ENCODE measurements at regions not wholly inside any gene's neighbourhood (a gene's known extent, or its start where the extent isn't known, plus 50 kb on each side); places are given as distances from the start of the nearest gene placed in this dataset.

DNA sequence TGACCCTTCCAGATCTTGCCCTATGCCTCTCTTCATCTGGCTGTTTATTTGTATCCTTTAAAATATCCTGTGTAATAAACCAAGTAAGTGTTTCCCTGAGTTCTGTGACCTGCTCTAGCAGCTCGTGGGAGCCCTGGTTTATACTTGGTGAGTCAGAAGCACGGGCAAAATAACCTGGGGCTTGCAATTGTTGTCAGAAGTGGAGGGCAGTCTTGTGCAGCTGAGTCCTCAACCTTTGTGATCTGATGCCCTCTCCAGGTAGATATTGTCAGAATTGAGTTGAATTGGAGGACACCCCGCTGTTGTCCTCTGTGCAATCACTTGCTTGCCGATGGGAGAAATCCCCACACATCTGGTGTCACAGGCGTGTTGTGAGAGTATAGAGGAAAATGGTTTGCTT lies 62.5 kb upstream of the PRICKLE1 start:
- no peak for DNase-seq

DNA sequence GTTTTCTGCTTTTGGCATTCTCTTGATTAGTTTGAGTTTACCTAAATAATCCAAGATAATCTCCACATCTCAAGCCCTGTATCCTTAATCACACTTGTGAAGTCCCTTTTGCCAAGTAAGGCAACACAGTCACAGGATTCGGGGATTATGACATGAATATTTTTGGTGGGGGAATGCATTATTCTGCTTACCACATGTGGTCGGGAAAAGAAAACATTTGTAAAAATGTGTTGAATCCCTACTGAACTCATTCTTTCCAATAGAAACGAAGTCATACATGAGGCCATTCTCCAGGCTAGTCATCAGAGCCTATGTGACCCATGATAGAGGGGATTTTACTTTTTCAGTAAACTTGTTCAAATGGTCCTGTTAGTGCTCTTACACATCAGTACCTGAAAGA lies 58.5 kb upstream of the PRICKLE1 start:
- no peak for DNase-seq

- no peak for DNase-seq
These were observed 54.5 kb upstream of the PRICKLE1 start for GRCh38 chr12:42643881-42644579.

DNA sequence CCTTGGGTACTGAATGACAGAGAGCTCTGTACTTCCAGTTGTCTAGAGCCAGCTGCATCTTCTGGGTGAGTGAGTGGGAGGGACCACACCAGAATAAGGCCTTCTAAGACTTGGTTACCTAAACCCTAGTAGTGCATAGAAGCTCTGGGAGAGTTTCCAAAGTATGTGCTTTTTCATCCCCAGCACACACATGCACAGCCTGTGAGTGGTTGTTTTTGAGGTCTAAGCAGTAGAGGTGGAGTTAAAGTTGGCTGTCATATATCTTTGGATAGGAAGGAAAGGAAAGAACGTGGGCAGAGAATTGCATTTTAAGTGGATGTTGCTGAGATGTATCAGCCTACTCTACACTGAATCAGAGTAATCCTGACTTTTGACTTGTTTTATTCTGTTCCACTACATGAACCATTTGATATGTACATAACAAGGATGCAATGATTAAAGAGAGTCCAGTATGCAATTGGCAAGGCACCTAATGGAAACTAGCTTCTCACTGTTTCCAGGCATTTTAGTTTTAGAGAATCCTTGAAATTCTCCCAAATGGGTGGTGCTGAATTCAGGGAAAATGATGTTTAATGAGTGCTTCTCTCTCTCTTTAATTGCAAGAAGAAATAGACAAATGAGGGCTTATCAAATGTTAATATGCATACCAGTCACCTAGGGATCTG lies 51.8 kb upstream of the PRICKLE1 start:
- DNase-seq, result no peak

- DNase-seq, result no peak
These were observed 50.8 kb upstream of the PRICKLE1 start for GRCh38 chr12:42640391-42640790.

GRCh38 chr12:42639556-42639955 lies 50.0 kb upstream of the PRICKLE1 start:
- no peak for DNase-seq

All from amniotic stem cell (primary cell).